GM21737 (cell line): ENCODE measurements at regions not wholly inside any gene's neighbourhood (a gene's known extent, or its start where the extent isn't known, plus 50 kb on each side); places are given as distances from the start of the nearest gene placed in this dataset.
"Not testable (repeated sequence)": the region's sequence is repeated elsewhere in the genome, so short reads cannot be mapped to it uniquely, and the experiment has no call there.

ENCODE experiments used
- ATAC-seq: cut with Tn5 transposase; IDR thresholded peaks from one replicate; pipeline ENCODE4 v1.9.1; 2021; ENCODE audit warnings: mild to moderate bottlenecking, moderate library complexity; ENCODE audit not compliant: unreplicated experiment

DNA sequence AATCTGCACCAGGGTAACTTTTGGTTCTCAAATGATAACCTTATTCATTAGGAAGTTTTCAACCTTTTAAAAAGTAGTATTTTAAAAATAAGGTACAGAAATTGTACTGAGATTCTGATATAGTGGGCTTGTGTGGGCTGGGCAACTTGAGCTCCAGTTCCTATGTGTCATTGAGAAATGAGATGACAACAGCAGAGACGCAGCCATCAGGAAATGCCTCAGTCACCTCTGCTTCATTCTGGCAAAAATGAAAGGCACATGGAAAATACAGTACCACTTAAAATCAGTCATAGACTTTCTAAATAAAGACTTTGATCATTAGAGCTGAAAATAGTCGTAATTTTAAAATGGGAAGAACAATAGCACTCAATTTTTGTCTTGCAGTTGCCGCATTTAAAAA lies 480.2 kb downstream of the PLK2 start:
- no peak for ATAC-seq

DNA sequence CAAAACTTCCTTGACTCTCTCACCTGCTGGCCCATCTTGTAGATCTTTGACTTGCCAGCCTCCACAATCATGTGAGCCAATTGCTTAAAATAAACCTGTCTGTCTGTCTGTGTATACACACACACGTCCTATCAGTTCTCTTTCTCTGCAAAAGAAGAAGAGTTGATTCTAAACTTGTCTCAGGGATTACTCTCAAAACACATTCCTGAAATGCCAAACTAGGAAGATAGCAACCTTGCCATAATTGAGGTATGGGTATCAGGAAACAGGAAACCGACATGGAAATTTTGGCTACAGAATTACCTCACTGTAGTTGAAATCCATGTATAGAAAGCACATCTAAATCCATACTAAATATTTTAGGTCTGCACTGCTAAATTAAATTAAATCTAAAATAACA lies 483.4 kb downstream of the PLK2 start:
- ATAC-seq = no peak

DNA sequence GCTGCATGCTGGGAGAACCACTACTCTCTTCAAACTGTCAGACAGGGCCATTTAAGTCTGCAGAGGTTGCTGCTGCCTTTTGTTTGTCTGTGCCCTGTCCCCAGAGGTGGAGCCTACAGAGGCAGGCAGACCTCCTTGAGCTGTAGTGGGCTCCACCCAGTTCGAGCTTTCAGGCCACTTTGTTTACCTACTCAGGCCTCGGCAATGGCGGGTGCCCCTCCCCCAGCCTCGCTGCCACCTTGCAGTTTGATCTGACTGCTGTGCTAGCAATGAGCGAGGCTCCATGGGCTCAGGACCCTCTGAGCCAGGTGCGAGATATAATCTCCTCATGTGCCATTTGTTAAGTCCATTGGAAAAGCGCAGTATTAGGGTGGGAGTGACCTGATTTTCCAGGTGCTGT lies 487.8 kb downstream of the PLK2 start:
- ATAC-seq = not testable (repeated sequence)

DNA sequence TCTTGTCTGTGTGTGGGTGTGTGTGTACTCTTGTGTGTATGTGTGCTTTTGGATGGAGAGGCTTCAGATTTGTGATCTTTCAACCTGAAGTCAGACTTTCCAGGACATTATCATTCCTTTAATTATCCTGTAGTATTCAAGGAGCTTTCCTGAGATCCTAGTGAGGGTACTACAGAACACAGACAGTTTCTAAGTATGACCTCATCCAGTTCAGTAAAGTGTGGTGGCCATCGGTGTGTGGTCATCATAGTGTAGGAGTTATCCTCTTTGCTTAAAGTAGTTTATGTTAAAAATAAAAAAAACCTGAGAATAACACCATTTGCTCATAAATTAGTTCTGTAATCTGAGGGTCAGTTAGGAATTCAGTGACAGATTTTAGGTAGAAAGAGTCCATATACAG lies 478.0 kb upstream of the ACTBL2 start:
- ATAC-seq = no peak

DNA sequence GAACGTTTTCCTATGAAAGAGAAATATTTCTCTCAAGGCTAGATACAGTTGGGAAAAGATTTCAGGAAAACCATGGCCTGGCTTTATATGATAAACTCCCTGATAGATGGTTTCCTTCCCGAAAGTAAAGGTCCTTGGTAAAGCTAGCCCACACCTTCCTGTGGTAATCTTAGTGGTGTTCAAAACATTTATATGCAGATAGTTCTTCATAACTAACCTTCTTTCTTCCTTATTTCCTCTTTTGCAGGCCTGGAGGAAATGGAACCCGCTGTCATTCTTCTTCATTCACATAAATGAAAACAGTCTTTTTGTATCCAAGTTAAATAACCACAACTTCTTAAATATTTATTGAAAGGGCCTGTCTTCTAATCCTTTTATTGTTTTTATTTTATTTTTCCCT lies 474.0 kb upstream of the ACTBL2 start:
- ATAC-seq = no peak

DNA sequence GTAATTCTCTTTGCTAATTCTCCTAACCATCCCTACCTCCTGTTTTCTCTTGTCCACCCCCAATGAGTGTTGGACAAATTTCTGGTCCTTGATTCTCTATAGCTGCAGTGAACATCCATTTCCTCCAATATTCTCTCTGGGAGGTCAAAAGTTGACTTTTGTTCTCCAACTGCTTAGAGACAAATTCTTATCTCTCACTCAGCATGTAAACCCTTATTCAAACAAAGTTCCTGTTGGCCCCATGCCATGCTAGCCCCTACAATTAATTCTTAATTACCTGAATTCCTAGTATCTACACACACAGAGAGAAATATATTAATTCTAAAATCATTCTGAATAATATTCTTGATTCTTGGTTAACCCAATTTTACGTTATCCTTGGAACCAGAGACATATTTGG lies 472.9 kb upstream of the ACTBL2 start:
- no peak for ATAC-seq

DNA sequence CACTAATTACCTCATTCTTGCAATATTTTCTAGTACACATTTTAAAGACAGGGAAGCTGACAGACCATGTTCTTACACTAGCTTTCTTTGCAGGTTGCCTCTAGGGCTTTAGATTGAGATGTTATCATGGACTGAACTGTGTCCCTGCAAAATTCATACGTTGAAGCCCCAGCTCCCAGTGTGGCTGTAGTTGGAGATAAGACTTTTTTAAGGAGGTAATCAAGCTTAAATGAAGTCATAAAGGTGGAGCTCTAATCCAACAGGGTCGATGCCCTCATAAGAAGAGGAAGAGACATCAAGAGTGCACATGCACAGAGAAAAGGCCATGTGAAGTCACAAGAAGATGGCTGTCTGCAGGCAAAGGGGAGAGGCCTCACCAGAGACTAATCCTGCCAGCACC lies 471.2 kb upstream of the ACTBL2 start:
- no peak for ATAC-seq

DNA sequence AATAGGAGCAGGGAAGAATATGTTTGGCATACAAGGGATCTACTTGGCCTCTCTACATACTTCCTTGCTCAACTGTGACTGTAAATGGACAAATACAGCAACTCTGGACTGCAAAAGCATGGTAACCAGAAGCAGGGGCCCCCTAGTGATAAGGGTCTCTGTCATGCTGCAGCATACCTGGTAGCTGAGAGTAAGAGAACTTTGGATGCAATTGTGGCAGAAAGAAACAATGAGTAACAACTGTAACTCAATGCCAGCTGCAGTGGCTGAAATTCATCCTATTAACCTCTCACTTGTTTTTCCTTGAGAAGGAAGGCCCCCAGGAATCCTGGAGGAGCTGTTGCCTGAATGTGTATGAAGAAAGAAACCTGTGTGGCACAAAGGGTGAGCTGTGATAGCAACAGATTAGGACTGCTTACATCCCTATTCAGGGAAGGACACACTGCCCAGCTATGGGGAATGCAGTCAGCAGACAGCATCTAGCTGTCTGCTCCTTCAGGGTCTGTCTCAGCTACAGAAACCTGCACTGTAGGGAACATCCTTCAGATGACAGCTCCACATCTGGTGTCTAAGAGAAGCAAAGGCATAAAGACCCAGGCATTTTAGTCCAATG lies 468.1 kb upstream of the ACTBL2 start:
- ATAC-seq = no peak

DNA sequence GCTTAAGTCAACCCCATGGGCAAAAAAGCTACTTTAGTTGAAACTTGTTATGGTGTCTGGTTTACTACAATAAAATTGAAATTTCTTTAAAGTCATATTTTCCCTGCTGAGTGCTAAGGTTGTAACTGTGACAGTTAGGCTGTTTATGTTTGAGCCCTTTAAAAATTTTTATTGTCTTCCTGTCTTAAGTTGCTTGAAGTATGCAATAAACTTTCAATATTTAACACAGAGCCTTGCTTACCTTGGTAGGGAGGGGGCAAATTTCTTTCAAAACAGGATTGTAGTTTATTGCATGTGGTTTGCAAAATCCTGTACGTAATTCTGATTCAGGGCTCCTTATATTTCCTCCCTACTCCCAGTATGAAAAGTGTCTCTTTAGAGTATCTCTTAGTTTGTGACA lies 465.5 kb upstream of the ACTBL2 start:
- no peak for ATAC-seq

DNA sequence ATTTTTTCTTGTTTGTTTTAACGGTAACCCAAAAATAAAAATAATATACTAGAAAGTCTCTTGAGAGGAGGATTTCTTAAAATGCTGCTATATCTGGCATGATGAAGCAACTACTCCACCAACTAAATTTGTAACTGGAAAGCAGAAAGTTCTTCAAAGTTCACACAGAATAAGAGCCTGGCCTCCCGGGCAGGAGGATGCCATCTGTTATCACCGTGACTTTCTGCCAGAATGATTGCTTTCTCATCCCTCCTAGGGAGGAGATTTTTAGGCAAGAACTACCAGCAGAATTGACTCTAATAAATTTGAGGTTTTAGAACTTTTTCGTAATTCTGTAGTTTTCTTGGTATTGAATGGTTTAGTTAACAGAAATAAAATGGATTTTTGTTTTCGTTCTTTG lies 464.6 kb upstream of the ACTBL2 start:
- ATAC-seq = no peak

DNA sequence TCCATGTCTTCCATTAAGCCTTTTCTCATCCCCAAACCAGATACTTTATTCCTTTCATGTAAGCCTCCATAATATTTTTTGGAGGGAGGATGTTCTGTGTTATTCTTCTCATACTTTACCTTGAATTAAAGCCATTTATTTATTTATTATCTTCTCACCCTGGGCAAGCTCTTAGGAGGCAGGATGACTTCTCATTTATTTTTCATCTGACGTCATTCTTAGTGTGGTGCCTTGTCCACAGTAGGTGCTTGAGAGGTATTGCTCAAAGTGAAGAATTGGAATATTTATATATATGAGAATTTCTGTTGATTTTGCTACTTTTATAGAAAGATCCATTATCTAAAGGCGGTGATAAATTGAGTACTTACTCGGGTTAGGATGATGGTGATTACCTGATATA lies 458.3 kb upstream of the ACTBL2 start:
- no peak for ATAC-seq

DNA sequence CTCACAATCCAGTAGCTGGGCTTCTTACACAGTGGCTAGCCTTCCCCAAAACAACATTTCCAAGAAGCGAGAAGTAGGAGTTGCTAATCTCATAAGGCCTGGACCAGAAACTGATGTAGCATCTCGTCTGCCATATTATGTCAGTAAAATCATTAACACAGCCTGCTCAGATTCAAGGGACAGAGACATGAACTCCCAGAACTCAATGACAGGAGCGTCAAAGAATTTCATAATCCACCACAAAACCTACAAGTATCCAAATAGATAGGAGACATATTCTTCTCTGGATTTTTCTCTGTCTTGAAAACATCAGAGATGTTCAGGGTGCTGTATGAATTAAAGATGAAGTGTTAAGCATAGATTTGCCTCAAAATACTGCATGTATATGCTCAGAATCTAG lies 457.6 kb upstream of the ACTBL2 start:
- ATAC-seq = no peak

DNA sequence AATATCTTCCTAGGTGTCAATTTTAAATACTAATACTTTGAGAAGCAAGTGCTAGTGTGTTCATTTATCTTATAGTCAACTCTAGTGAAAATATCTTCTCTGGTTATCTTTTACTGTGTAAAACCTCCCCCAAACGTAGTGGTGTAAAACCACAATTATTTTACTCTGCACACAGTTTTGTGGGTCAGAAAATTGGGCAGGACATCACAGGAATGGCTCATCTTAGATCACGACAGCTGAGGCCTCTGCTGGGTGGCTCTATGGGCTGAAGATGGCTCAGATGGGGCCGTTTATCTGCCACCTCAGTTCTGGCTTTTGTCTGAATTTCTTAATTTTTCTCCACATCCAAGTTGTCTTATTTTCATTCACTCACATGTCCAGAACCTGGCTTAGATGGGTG lies 457.2 kb upstream of the ACTBL2 start:
- ATAC-seq = no peak

DNA sequence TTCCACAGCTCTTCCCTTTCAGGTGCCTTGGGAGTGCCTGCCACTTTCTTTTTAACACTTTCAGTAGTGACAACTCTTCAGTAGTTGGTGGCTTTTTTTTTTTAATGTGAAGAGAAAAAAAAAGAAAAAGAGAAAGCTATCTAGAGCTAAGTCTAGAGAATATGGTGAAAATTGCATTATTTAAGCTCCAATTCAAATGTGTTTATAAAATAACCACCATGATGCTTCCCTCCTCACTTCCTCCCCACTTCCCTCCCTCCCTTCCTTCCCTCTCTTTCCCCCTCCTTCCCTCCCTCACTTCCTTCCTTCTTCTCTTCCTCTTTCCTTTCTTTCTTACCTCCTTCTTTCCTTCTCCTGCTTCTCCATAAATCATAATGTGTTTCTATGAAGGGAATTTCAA lies 456.7 kb upstream of the ACTBL2 start:
- no peak for ATAC-seq

DNA sequence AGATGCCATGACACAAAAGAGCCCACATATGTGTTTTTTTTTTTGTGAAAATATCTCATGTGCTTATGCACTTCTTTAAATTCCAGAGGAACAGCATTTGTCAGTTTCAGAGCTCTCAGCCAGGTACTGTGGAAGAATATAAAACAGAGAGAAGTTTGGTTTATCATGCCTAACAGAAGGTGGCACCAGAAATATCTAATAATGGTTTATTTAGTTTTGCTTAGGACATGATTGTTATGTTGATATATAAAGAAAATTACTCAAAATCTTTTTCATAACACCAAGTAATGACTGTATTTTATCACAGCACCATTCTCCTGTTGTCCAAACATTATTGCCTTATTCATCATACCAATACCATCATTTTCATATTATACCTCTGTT lies 455.6 kb upstream of the ACTBL2 start:
- no peak for ATAC-seq

DNA sequence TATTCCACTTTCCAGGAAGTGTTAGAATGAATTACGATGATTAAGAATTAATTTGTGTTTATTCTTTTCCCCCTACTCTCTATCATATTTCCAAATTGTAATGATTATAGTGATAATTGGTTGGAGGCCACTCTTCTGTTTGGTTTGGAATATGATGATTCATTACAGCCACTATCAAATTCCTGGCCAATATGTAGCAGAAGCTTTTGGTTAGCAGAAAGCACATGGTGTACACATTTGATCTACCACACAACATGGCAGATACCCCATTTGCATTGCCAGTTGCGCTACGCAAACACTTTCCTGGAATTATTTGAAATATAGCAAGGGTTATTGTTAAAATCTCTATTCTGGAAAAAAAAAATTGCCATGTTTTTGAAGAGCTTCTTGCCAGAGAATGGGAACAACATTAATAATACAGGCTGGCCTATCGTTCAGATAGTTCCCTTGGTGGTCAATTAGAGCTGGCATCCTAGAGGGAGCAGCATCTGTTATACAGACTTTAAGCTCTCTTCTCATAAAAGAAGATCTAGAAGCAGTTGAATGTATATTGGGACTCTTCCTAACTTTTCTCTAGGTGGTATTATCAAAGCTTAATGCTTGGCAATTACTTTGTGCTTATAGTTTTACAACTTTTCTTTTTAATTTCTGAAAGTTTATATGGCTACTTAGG lies 455.0 kb upstream of the ACTBL2 start:
- no peak for ATAC-seq

DNA sequence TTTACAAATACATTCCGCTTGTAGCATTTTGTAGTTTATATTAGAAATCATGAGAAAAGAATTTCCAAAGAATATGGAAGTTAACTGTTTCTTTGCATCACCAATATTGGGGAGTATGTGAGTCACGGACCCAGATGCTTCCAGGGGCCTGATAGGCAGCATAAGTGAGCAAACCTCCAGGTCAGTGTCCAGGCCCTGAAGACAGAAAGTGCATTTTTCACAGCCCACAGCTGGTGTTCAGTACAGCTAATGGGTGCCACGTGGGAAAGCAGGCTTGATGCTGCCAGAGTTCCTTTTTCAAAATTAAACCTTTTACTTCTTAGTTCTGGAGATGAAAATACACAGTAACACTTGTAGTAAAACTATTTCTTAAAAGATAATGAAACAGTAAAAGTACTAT lies 454.4 kb upstream of the ACTBL2 start:
- no peak for ATAC-seq

DNA sequence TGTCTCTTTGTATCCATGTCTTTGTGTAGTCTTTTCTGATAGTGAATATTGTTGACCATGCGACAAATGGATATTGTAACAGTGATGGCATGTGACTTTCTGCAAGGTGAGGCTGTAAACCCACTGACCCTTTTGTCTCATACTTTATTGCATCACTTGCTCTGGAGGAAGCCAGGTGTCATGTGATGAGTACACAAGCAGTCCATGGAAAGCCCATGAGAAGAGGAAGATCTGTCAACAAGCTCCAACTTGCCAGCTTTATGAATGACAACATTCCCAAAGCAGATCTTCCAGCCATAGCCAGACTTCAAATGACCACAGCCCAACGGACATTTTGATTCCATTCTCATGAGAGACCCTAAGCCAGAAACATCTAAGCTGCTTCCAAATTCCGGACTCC lies 450.1 kb upstream of the ACTBL2 start:
- ATAC-seq = no peak

DNA sequence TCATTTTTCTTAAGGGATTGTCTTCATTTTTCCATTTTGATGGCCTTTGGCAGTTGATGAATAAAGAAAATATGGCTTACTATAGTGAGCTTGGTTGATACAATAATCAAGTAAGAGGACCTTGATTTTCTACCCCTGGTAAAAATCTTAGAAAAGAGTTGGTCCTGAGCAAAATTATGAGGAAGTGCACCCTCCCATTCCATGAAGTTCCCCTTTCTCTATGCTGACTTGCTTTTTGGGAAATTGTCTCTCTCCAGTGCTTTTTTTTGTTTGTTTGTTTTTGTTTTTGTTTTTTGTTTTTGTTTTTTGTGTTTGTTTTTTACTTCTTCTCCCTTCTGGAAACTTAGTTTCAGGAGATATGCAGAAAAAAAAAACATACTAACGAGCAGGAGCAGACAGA lies 449.2 kb upstream of the ACTBL2 start:
- no peak for ATAC-seq

DNA sequence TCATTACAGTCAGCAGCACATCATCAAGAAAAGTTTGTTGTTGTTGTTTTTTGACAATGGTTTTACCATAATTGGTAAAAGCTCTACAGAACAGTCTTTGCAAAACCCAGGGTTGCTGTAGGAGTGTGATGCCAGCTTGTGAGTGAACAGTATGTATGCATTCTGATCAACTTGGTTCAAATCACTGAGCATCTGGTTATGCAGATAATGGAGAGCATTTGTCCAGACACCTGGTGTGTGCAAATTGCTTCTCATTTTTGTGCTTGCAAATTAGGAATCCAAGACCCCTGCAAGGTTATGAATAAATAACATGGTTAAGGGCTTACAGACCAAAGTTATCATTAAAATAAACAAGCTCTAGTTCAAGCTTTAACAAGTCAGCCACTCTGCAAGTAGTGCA lies 448.7 kb upstream of the ACTBL2 start:
- no peak for ATAC-seq

DNA sequence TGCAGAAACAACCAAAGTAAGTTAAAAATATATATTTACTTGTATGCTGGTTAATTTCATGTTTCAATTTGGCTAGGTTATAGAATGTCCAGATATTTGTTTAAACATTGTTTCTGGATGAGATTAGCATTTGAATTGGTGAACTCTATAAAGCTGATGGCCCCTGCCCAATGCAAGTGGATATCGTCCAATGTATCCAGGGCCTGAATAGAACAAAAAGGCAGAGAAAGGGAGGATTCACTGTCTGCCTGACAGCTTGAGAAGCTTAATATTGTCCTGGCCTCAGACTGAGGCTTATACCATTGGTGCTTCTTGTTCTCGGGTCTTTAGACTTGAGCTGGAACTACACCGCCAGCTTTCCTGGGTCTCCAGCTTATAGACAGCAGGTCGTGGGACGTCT lies 446.7 kb upstream of the ACTBL2 start:
- ATAC-seq = no peak

DNA sequence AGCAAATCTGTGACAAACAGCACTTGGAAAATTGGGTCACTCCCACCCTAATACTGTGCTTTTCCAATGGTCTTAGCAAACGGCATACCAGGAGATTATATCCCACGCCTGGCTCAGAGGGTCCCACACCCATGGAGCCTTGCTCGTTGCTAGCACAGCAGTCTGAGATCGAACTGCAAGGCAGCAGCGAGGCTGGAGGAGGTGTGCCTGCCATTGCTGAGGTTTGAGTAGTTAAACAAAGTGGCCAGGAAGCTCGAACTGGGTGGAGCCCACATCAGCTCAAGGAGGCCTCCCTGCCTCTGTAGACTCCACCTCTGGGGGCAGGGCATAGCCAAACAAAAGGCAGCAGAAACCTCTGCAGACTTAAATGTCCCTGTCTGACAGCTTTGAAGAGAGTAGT lies 440.5 kb upstream of the ACTBL2 start:
- ATAC-seq = not testable (repeated sequence)

DNA sequence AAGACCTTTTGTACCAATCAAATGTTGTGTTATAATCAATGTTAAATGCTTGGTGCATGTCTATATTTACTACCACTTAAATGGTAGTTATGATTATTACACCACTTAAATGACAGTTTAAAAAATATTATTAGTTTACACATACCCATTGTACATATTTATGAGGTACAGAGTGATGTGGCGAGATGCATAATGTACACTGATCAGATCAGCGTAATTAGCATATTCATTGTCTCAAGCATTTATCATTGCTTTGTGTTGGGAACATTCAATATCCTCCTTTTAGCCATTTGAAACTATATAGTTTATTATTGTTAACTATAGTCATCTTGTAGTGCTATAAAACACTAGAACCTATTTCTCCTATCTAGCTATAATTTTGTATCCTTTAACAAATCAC lies 434.4 kb upstream of the ACTBL2 start:
- ATAC-seq = no peak
